Prostate gland (tissue), 2 donors: ENCODE measurements at regions not wholly inside any gene's neighbourhood (a gene's known extent, or its start where the extent isn't known, plus 50 kb on each side); places are given as distances from the start of the nearest gene placed in this dataset.

Experiments used
- CTCF ChIP-seq, 4 experiments: fragments of 200-600 bp in 2 of 4; fragments of 450-650 bp in 2 of 4; sonication (generic) in 2 of 4; IDR thresholded peaks; 1 replicate in 3 of 4; 2 replicates in 1 of 4; pipeline ENCODE4 v1.5.1; 2016 to 2019; ENCODE audit warnings: antibody characterized with exemption in 4 of 4, mild to moderate bottlenecking in 2 of 4, moderate library complexity in 2 of 4
- POLR2AphosphoS5 ChIP-seq: sonication (generic); formaldehyde crosslinking; IDR thresholded peaks from one replicate; pipeline ENCODE4 v1.6.1; 2017; ENCODE audit warnings: antibody characterized with exemption

- TF ChIP-seq CTCF (IDR thresholded peaks at IDR 0.05) (no peak), POLR2AphosphoS5 (no peak)
These were observed 415.3 kb upstream of the SETBP1 start for GRCh38 chr18:44265437-44265836.
